PC-9 (cell line): ENCODE measurements at regions not wholly inside any gene's neighbourhood (a gene's known extent, or its start where the extent isn't known, plus 50 kb on each side); places are given as distances from the start of the nearest gene placed in this dataset.

Source experiments
- BruUV-seq: library from RNA; stranded (reverse); fragments of 400-500 nt; replicated peaks from 2 replicates; lab custom pipeline; 2021; lab: Mats Ljungman, UMichigan
- CTCF ChIA-PET: fragments of 300-600 bp; sonication (Branson Sonifier 250); formaldehyde crosslinking; loops from one replicate; lab custom pipeline; 2022; ENCODE audit warnings: antibody characterized with exemption; lab: Charles Lee
- POLR2A ChIA-PET: fragments of 300-600 bp; sonication (Branson Sonifier 250); formaldehyde crosslinking; loops from one replicate; lab custom pipeline; 2022; ENCODE audit warnings: antibody characterized with exemption; ENCODE audit not compliant: unreplicated experiment; lab: Charles Lee
- DNase-seq, 2 experiments: peaks; one replicate each; pipeline versions ENCODE4 v3.0.0 to v3.0.0-alpha.2; 2015 to 2022; ENCODE audit warnings: mixed read lengths in 1 of 2
- H2AFZ ChIP-seq: fragments of 200-600 bp; sonication (generic); 2 replicates; pipeline ENCODE4 v1.8.1; 2017; ENCODE audit warnings: antibody characterized with exemption
- H3F3A ChIP-seq: fragments of 200-600 bp; sonication (generic); 2 replicates; pipeline ENCODE4 v1.8.1; 2017; ENCODE audit warnings: antibody characterized with exemption, mild to moderate bottlenecking, low read depth; ENCODE audit not compliant: insufficient read depth
- H3K27ac ChIP-seq: fragments of 200-600 bp; sonication (generic); 2 replicates; pipeline ENCODE4 v1.6.1; 2016; ENCODE audit warnings: mixed run types
- H3K27me3 ChIP-seq: fragments of 200-600 bp; sonication (generic); 2 replicates; pipeline ENCODE4 v1.6.1; 2016; ENCODE audit warnings: low read depth, mixed run types; ENCODE audit not compliant: insufficient read depth
- H3K36me3 ChIP-seq: fragments of 200-600 bp; sonication (generic); 2 replicates; pipeline ENCODE4 v1.6.1; 2016; ENCODE audit warnings: low read depth, mixed run types
- H3K4me1 ChIP-seq: fragments of 200-600 bp; sonication (generic); replicated peaks from 2 replicates; pipeline ENCODE4 v1.6.1; 2016; ENCODE audit warnings: mixed run types; ENCODE audit not compliant: insufficient read depth
- H3K4me2 ChIP-seq: fragments of 200-600 bp; sonication (generic); 2 replicates; pipeline ENCODE4 v1.6.1; 2017; ENCODE audit warnings: mixed run types
- H3K4me3 ChIP-seq: fragments of 200-600 bp; sonication (generic); 2 replicates; pipeline ENCODE4 v1.6.1; 2016; ENCODE audit warnings: mixed run types
- H3K79me2 ChIP-seq: fragments of 200-600 bp; sonication (generic); 2 replicates; pipeline ENCODE4 v1.6.1; 2017; ENCODE audit warnings: low read depth, mixed run types
- H3K9me2 ChIP-seq: fragments of 200-600 bp; sonication (generic); 2 replicates; pipeline ENCODE4 v1.8.1; 2017; ENCODE audit warnings: mild to moderate bottlenecking; ENCODE audit not compliant: insufficient read depth
- H3K9me3 ChIP-seq: fragments of 200-600 bp; sonication (generic); 2 replicates; pipeline ENCODE4 v1.8.1; 2016; ENCODE audit warnings: low read depth; ENCODE audit not compliant: insufficient read depth
- H4K20me1 ChIP-seq: fragments of 200-600 bp; sonication (generic); 2 replicates; pipeline ENCODE4 v1.8.1; 2017; ENCODE audit not compliant: insufficient read depth
- CTCF ChIP-seq: fragments of 200-600 bp; sonication (generic); conservative IDR thresholded peaks from 2 replicates; pipeline ENCODE4 v1.6.1; 2017; ENCODE audit warnings: mixed run types, antibody characterized with exemption, mild to moderate bottlenecking, moderate library complexity
- EZH2 ChIP-seq: fragments of 200-600 bp; sonication (generic); IDR thresholded peaks from 2 replicates; pipeline ENCODE4 v1.8.0; 2017; ENCODE audit warnings: antibody characterized with exemption, low read depth
- intact Hi-C: fragments of 100-400 bp; cut with micrococcal nuclease; formaldehyde crosslinking; loops from one replicate; pipeline ENCODE4 v1.10.0; 2022; ENCODE audit not compliant: unreplicated experiment

DNA sequence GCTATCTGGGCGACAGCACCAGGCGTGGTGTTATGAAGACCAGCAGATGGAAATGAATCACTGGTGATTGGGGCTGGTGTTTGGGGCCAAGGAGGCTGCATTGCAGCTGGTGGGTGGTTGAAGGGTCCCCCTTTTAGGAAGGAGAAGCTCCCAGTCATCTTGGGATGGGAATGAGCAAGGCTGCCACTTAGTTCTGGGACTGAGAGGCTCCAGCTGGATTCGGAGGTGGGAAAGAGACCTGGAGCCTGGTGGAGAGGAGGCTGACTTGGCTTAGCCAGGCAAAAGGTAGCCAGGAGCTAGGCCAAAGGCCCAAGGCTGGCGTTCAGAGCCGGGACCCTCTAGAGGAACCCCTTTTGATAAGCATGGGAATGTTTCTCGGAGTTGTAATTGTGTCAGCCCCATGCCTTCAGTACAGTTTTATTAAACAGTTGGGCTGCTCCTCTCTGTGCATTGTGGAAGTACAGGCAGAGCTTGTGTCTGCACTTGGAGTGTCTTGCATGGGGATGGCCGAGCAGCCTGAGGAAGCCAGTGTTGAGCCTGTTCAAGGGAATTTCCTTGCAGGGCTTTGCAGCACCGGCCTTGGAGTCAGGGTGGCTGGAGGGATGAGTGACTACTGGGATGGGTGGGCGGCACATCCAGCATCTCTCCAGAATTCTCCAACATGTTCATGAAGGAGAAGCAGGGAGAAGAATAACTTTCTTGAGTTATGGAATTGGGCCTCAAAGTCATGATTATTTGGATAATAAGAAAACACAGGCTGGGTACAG, 234.9 kb downstream of the BAMBI start:
- H3K27ac ChIP-seq: no peak overlapping the region
- H3K4me1 ChIP-seq: no peaks in the 10 kb centered on the region
- H2AFZ ChIP-seq: no peak overlapping the region
- H3K4me2 ChIP-seq: no peak overlapping the region
- H3F3A ChIP-seq: no peaks in the 10 kb centered on the region
- DNase-seq: no peak
- no TSS peak for BruUV-seq
- no peak for TF ChIP-seq CTCF
- no peak for TF ChIP-seq EZH2
- ChIA-PET CTCF (no interaction called here), POLR2A (no interaction called here)
- H3K27me3 ChIP-seq: no peaks in the 10 kb centered on the region
- no peaks in the 10 kb centered on the region for H3K9me3 ChIP-seq
- H3K36me3 ChIP-seq: no peaks in the 10 kb centered on the region
- H4K20me1 ChIP-seq: no peaks in the 10 kb centered on the region
- intact Hi-C loops: no loop called here
- H3K4me3 ChIP-seq: no peak overlapping the region
- H3K9me2 ChIP-seq: no peaks in the 10 kb centered on the region
- no peaks in the 10 kb centered on the region for H3K79me2 ChIP-seq

GRCh38 chr10:28913436-28914237, 236.3 kb downstream of the BAMBI start:
- H3K36me3 ChIP-seq: no peaks in the 10 kb centered on the region
- no peak for TF ChIP-seq CTCF
- no peak for TF ChIP-seq EZH2
- no peaks in the 10 kb centered on the region for H3K9me2 ChIP-seq
- no peaks in the 10 kb centered on the region for H3K9me3 ChIP-seq
- no peaks in the 10 kb centered on the region for H3K27me3 ChIP-seq
- H3K27ac ChIP-seq: no peak overlapping the region
- BruUV-seq: no TSS peak
- no peaks in the 10 kb centered on the region for H4K20me1 ChIP-seq
- H3K79me2 ChIP-seq: no peaks in the 10 kb centered on the region
- H3K4me2 ChIP-seq: no peak overlapping the region
- no peaks in the 10 kb centered on the region for H3F3A ChIP-seq
- no peak overlapping the region for H2AFZ ChIP-seq
- POLR2A ChIA-PET: no interaction called here
- no peaks in the 10 kb centered on the region for H3K4me1 ChIP-seq
- CTCF ChIA-PET: no interaction called here
- H3K4me3 ChIP-seq: no peak overlapping the region
- no peak for DNase-seq
- intact Hi-C loops: no loop called here

- Histone ChIP-seq H3K79me2 (no peaks in the 10 kb centered on the region), H3K27ac (no peak overlapping the region), H3K4me3 (no peak overlapping the region), H3K4me2 (no peak overlapping the region), H2AFZ (no peak overlapping the region), H3K9me2 (no peaks in the 10 kb centered on the region), H3K9me3 (no peaks in the 10 kb centered on the region), H3K36me3 (no peaks in the 10 kb centered on the region), H3F3A (no peaks in the 10 kb centered on the region), H3K27me3 (no peaks in the 10 kb centered on the region), H3K4me1 (no peaks in the 10 kb centered on the region), H4K20me1 (no peaks in the 10 kb centered on the region)
- no peak for DNase-seq
- intact Hi-C loops: no loop called here
- POLR2A ChIA-PET: no interaction called here
- CTCF ChIA-PET: no interaction called here
- TF ChIP-seq EZH2 (no peak), CTCF (no peak)
- no TSS peak for BruUV-seq
These were observed 237.4 kb downstream of the BAMBI start for GRCh38 chr10:28914701-28915100.
